GM12875 (cell line): ENCODE measurements at regions not wholly inside any gene's neighbourhood (a gene's known extent, or its start where the extent isn't known, plus 50 kb on each side); places are given as distances from the start of the nearest gene placed in this dataset.

ENCODE experiments used
- H3K4me3 ChIP-seq: one replicate; pipeline ENCODE4 v1.5.1; 2011; ENCODE audit warnings: low read depth, low read length, control low read depth
- CTCF ChIP-seq: IDR thresholded peaks from 2 replicates; pipeline ENCODE4 v1.5.1; 2011; ENCODE audit warnings: low read depth, mild to moderate bottlenecking, control low read depth, inconsistent platforms, low read length, moderate library complexity, borderline replicate concordance; ENCODE audit not compliant: insufficient read depth

GRCh38 chr1:175820456-175821025 lies 77.1 kb upstream of the TNR start:
- H3K4me3 ChIP-seq, result no peak overlapping the region
- no peak for TF ChIP-seq CTCF

- no peak overlapping the region for H3K4me3 ChIP-seq
- TF ChIP-seq CTCF, result no peak
These were observed 75.5 kb upstream of the TNR start for GRCh38 chr1:175818929-175819328.

- H3K4me3 ChIP-seq, result no peak overlapping the region
- no peak for TF ChIP-seq CTCF
These were observed 74.0 kb upstream of the TNR start for GRCh38 chr1:175817445-175817844.

GRCh38 chr1:175814885-175815284 lies 71.5 kb upstream of the TNR start:
- H3K4me3 ChIP-seq, result no peak overlapping the region
- TF ChIP-seq CTCF, result no peak

- no peak overlapping the region for H3K4me3 ChIP-seq
- no peak for TF ChIP-seq CTCF
These were observed 69.5 kb upstream of the TNR start for GRCh38 chr1:175812936-175813335.

GRCh38 chr1:175810305-175810704 lies 66.9 kb upstream of the TNR start:
- TF ChIP-seq CTCF, result no peak
- no peak overlapping the region for H3K4me3 ChIP-seq

- no peak for TF ChIP-seq CTCF
- H3K4me3 ChIP-seq, result no peak overlapping the region
These were observed 65.6 kb upstream of the TNR start for GRCh38 chr1:175808999-175809398.
